ENCODE measurements at regions not wholly inside any gene's neighbourhood (a gene's known extent, or its start where the extent isn't known, plus 50 kb on each side); places are given as distances from the start of the nearest gene placed in this dataset.

DNA sequence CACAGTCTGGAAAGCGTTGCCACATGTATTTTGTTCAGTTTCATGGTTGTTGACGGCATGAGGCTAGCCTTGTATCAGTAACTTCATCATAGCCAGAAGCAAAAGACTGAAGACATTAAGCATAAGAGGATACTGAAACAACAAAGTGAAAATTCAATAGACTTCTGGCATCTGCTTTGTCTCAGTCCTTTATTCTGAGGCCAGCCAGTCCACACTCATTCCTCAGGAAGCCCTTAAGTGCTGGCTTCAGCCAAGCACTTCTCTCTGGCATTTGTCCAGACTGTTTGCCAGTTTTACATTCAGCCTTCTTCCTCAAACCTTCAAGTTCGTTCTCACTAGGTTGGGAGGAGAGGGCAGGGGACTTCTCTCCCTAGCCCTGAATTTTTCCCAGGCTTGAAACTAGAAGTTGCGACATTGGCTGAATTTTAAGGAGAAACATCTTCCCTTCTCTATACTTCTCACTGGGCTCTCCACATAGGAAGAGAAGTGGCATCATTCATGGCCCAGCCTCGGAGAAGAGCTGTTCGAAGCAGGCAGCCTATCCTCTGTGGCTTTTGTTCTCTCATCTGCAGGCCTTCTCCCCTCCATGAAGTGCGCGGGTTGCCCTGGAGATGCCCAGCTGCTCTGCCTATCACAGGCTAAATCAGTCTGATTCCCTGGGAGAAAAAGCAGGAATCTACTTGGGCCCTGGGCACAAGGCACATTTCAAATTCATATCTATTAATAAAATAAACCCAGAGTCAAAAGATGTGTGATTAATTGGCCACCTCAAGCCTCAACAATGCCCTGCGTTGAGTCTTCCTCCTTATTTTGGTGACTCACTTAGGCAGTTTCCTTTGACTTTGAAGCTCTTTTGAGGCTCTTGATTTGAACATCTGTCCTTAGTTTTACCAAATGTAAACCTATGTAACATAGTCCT is 130.9 kb upstream of the PLEKHA5 start:
- Histone ChIP-seq H3K4me1 (ENCODE audit: control insufficient read depth, insufficient read depth, low read length) (no peaks in the 10 kb centered on the region), H3K36me3 (ENCODE audit: control insufficient read depth, insufficient read depth, low read length) (no peaks in the 10 kb centered on the region), H3K9me3 (ENCODE audit: control insufficient read depth, insufficient read depth, low read length) (no peaks in the 10 kb centered on the region), H3K4me3 (ENCODE audit: low read length) (no peak overlapping the region), H3K27ac (ENCODE audit: low read length) (no peak overlapping the region), H3K27me3 (ENCODE audit: control insufficient read depth, insufficient read depth, low read length) (no peaks in the 10 kb centered on the region)
- ATAC-seq (no peak), DNase-seq (no peak)
- Mint-ChIP-seq H3K36me3 (no peaks in the 10 kb centered on the region), H3K4me1 (no peaks in the 10 kb centered on the region), H3K27ac (no peak overlapping the region), H3K27me3 (ENCODE audit: low read depth in 2 of 2) (no peaks in the 10 kb centered on the region), H3K9me3 (peaks cover 0 to 2% of the 10 kb centered on the region in 2 donors), H3K4me3 (no peak overlapping the region)
- 85% methylated on average over 8 of the region's 9 CpGs for WGBS (ENCODE audit: insufficient coverage)
- intact Hi-C loops (cut with micrococcal nuclease): no loop called here
- TF ChIP-seq, protein P1, sequence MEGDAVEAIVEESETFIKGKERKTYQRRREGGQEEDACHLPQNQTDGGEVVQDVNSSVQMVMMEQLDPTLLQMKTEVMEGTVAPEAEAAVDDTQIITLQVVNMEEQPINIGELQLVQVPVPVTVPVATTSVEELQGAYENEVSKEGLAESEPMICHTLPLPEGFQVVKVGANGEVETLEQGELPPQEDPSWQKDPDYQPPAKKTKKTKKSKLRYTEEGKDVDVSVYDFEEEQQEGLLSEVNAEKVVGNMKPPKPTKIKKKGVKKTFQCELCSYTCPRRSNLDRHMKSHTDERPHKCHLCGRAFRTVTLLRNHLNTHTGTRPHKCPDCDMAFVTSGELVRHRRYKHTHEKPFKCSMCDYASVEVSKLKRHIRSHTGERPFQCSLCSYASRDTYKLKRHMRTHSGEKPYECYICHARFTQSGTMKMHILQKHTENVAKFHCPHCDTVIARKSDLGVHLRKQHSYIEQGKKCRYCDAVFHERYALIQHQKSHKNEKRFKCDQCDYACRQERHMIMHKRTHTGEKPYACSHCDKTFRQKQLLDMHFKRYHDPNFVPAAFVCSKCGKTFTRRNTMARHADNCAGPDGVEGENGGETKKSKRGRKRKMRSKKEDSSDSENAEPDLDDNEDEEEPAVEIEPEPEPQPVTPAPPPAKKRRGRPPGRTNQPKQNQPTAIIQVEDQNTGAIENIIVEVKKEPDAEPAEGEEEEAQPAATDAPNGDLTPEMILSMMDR (IDR thresholded peaks at IDR 0.05): no peak

DNA sequence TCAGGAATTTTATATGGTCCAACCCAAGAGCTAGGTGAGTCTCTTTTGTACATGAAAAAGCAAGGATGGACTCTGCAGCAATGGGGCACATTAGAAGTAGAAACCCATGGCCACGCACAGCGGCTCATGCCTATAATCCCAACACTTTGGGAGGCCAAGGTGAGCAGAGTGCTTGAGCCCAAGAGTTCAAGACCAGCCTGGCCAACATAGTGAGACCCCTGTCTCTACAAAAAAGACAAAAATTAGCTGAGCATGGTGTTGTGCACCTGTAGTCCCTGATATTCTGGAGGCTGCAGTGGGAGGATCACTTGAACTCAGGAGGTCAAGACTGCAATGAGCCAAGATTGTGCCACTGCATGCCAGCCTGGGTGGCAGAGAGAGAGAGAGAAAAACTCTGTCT is 128.7 kb upstream of the PLEKHA5 start:
- H3K27ac Mint-ChIP-seq: no peak overlapping the region
- Histone ChIP-seq H3K36me3 (ENCODE audit: control insufficient read depth, insufficient read depth, low read length) (no peaks in the 10 kb centered on the region), H3K27ac (ENCODE audit: low read length) (no peak overlapping the region), H3K4me1 (ENCODE audit: control insufficient read depth, insufficient read depth, low read length) (no peaks in the 10 kb centered on the region), H3K4me3 (ENCODE audit: low read length) (no peak overlapping the region), H3K27me3 (ENCODE audit: control insufficient read depth, insufficient read depth, low read length) (no peaks in the 10 kb centered on the region), H3K9me3 (ENCODE audit: control insufficient read depth, insufficient read depth, low read length) (no peaks in the 10 kb centered on the region)
- no peaks in the 10 kb centered on the region for H3K36me3 Mint-ChIP-seq
- ATAC-seq: no peak
- TF ChIP-seq, protein P1 (IDR thresholded peaks at IDR 0.05): no peak
- H3K4me1 Mint-ChIP-seq: no peaks in the 10 kb centered on the region
- intact Hi-C loops (cut with micrococcal nuclease): no loop called here
- no peak for DNase-seq
- no peaks in the 10 kb centered on the region for H3K9me3 Mint-ChIP-seq
- H3K27me3 Mint-ChIP-seq (ENCODE audit: low read depth in 2 of 2): no peaks in the 10 kb centered on the region
- H3K4me3 Mint-ChIP-seq: no peak overlapping the region
- whole genome bisulfite sequencing (ENCODE audit: insufficient coverage): 94% methylated on average over 2 of the region's 2 CpGs

DNA sequence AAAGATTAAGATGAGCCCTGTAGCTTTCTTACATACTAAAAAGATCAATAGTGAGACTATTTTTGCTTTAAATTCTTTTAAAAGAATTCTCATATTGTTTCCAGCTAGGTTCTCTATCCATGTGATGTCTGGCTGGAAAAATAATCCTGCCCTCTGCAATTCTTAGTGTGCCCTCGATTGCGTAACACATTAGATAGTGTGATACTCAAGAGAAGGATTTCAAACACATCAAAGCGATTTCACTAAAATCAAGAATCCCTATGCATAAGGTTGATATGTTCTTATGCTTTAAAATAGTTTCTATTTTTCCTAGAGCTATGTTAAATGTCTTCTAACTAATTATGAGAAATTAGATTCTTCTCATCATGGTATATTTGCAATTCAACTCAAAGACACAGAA is 127.3 kb upstream of the PLEKHA5 start:
- ATAC-seq: no peak
- Mint-ChIP-seq H3K4me3 (no peak overlapping the region), H3K27ac (no peak overlapping the region), H3K27me3 (ENCODE audit: low read depth in 2 of 2) (no peaks in the 10 kb centered on the region), H3K9me3 (no peaks in the 10 kb centered on the region), H3K36me3 (no peaks in the 10 kb centered on the region), H3K4me1 (no peaks in the 10 kb centered on the region)
- TF ChIP-seq, protein P1 (IDR thresholded peaks at IDR 0.05): no peak
- no peaks in the 10 kb centered on the region for H3K27me3 ChIP-seq (ENCODE audit: control insufficient read depth, insufficient read depth, low read length)
- H3K27ac ChIP-seq (ENCODE audit: low read length): no peak overlapping the region
- intact Hi-C loops (cut with micrococcal nuclease): no loop called here
- no peaks in the 10 kb centered on the region for H3K9me3 ChIP-seq (ENCODE audit: control insufficient read depth, insufficient read depth, low read length)
- WGBS (ENCODE audit: insufficient coverage): 71% methylated on average over 2 of the region's 3 CpGs
- no peaks in the 10 kb centered on the region for H3K4me1 ChIP-seq (ENCODE audit: control insufficient read depth, insufficient read depth, low read length)
- no peak for DNase-seq
- H3K36me3 ChIP-seq (ENCODE audit: control insufficient read depth, insufficient read depth, low read length): no peaks in the 10 kb centered on the region
- no peak overlapping the region for H3K4me3 ChIP-seq (ENCODE audit: low read length)

DNA sequence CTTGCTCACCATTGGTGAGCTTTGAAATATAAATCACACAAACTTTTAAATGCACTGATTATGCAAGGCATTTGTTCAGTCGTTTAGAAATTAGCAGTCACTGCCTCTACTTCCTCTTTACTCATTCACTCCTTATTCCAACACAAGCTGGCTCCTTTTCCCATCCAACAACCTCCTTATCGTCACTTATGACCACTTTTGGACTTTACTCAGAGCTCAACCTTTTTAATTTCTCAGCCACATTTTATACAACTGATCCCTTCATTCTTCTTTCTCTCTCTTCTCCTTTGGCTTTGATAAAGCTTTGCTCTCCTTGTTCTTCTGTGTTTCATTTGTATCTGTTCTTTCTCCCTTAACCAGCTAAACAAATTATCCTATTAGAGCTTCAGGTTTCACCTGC is 126.4 kb upstream of the PLEKHA5 start:
- ATAC-seq (no peak), DNase-seq (no peak)
- H3K27me3 ChIP-seq (ENCODE audit: control insufficient read depth, insufficient read depth, low read length): no peaks in the 10 kb centered on the region
- H3K27me3 Mint-ChIP-seq (ENCODE audit: low read depth in 2 of 2): no peaks in the 10 kb centered on the region
- H3K27ac Mint-ChIP-seq: no peak overlapping the region
- H3K4me3 Mint-ChIP-seq: no peak overlapping the region
- no peak overlapping the region for H3K27ac ChIP-seq (ENCODE audit: low read length)
- TF ChIP-seq, protein P1 (IDR thresholded peaks at IDR 0.05): no peak
- no peaks in the 10 kb centered on the region for H3K9me3 Mint-ChIP-seq
- H3K4me1 ChIP-seq (ENCODE audit: control insufficient read depth, insufficient read depth, low read length): no peaks in the 10 kb centered on the region
- intact Hi-C loops (cut with micrococcal nuclease): no loop called here
- no peaks in the 10 kb centered on the region for H3K36me3 ChIP-seq (ENCODE audit: control insufficient read depth, insufficient read depth, low read length)
- no peaks in the 10 kb centered on the region for H3K9me3 ChIP-seq (ENCODE audit: control insufficient read depth, insufficient read depth, low read length)
- no peaks in the 10 kb centered on the region for H3K36me3 Mint-ChIP-seq
- H3K4me1 Mint-ChIP-seq: no peaks in the 10 kb centered on the region
- no peak overlapping the region for H3K4me3 ChIP-seq (ENCODE audit: low read length)
- 56% methylated on average over 2 of the region's 2 CpGs for WGBS (ENCODE audit: insufficient coverage)

All from natural killer cell (primary cell).